GM04504 (cell line): ENCODE measurements at regions not wholly inside any gene's neighbourhood (a gene's known extent, or its start where the extent isn't known, plus 50 kb on each side); places are given as distances from the start of the nearest gene placed in this dataset.

Experiments used
- DNase-seq: peaks from one replicate; pipeline ENCODE4 v3.0.0-alpha.2; 2012; ENCODE audit warnings: low read depth

- DNase-seq, result no peak
Observed at GRCh38 chr17:69605571-69605970, 191.1 kb downstream of the MAP2K6 start.

- DNase-seq, result no peak
Observed at GRCh38 chr17:69606142-69606800, 191.8 kb downstream of the MAP2K6 start.

DNA sequence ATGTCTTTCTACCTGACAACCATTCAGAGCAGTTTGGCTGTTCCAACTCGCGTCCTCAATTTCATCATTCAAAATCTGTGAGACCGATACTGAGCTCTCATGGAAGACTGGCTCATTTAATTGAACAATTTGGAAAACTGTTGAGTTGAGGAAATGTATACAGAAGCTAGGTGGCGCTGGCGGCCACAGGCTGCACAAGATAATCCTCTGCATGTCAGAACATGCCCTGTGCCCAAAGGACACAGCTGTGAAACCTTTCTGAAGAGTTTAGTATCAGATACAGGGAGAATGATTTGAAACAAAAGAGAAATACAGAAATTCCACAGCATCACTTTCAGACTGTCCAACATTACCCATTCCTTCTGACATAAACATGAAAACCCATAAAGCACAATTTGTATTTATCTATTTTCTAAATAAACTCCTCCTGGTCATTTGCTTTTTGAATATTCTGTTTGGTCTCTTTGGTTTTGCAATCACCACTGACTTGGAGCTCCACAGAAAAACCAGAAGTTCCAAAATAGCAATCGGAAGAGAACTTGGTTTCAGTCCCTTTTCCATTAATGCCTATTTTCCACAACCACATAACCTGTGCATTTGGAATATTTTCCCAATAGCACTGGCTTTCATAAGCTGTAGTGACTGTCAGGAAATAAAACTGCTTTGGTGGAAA, 192.8 kb downstream of the MAP2K6 start:
- peak; percentile 61 for DNase-seq

DNA sequence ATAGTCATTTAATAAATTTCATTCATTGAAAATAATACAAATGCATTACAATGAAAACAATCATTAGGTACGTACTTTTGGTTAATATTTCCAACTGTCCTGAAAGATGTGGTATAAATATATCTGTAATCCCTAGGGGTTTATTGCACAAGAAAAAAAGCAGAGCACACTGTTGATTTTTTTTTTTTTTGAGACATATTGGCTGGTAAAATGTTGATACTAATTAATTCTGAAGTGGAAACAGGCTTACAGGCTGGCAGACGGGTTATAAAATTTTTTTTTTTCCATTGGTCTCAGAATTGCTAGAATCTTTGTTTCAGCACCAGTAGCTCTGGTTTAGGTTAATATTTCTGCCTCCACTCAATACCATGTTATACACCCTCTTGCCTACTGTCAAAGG, 193.6 kb downstream of the MAP2K6 start:
- no peak for DNase-seq

DNA sequence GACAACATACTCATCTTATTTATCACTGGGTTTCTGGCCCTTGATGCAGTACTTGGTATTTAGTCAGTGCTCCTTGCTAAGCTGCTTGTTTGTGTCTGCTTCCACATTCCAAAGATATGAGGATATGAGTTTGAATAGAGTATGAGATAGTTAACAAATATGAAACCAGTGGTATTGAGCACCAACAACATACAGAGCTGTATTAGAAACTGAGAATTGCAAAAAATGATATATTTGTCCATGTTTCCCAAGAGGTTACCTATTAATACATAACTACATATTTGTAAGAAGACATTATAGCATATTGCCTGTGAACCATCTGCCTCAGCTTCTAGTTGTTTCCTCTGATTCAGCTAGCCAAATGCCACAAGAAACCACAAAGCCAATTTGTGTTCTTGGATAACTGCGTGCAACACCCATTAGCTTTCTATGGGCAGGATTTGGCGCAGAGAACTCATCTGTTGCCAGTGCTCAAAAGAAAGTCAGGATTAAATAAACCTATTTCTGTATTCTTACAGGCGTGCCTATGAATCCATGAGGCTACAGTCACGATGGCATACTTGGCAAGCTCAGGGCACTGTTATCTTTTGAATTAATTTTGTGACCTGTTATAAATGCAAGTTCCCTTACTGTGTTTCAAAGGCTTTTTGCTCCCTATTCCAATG, 194.4 kb downstream of the MAP2K6 start:
- peak; percentile 89 for DNase-seq

GRCh38 chr17:69609473-69610305, 195.2 kb downstream of the MAP2K6 start:
- DNase-seq, result peak; percentile 22

GRCh38 chr17:69620363-69620762, 205.9 kb downstream of the MAP2K6 start:
- no peak for DNase-seq

DNA sequence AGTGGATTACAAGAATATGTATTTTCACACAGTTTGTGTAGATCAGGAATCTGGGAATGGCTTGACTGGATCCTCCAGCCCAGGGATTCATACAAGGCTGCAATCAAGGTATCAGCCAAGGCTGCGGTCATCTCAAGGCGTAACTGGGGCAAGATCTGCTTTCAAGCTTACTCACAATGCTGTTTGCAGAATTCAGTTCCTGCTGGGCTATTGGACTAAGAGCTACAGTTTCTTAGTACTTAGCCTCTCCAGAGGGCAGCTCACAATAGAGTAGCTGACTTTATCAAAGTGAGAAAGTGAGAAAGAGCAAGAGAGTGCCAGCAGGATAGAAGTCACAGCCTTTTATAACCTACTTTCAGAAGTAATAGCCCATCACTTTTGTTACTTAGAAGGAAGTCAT, 211.0 kb downstream of the MAP2K6 start:
- no peak for DNase-seq

GRCh38 chr17:69630056-69630635, 215.6 kb downstream of the MAP2K6 start:
- DNase-seq, result no peak

DNA sequence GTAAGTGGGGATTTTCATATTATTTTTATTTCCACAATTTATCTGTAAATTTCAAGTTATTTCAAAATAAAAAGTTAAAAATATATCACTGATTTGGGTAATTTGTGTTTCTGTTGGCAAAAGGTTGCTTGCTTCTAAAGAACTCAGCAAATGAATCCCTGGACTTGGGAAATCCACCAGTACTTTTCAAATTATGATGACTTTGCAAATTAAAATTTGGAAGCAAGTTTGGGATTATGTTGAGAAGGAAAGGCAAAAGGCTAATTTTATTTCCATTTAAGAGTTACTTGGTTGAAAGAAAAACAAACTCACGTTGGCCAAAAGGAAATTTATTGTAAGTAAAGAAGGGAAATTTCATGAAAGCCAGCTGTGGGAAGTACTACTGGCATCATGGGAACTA, 220.3 kb downstream of the MAP2K6 start:
- DNase-seq, result no peak

- peak; percentile 36 for DNase-seq
Observed at GRCh38 chr17:69637446-69638156, 223.1 kb downstream of the MAP2K6 start.

- DNase-seq, result no peak
Observed at GRCh38 chr17:69639096-69639495, 224.6 kb downstream of the MAP2K6 start.

GRCh38 chr17:69640073-69640472, 225.6 kb downstream of the MAP2K6 start:
- DNase-seq, result no peak

- no peak for DNase-seq
Observed at GRCh38 chr17:69643686-69644085, 229.2 kb downstream of the MAP2K6 start.

- no peak for DNase-seq
Observed at GRCh38 chr17:69646729-69647128, 232.2 kb downstream of the MAP2K6 start.

DNA sequence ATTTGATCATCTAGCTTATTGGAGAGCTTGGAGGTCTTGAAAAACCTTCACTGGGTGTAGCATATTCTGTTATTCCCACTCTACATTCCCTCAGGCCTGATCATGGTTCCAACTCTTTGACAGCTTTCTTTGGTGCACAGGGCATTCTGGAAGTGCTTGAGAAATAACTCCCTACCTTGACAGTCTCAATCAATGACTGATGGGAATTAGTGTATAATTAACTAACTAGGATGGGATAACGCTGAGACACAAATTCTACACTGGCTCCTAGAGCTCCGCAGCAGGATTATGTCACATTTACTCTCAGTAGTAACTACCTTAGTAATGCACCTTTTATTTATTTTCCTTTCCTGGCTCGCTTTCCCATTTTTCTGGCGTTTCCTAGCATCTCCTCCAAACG, 236.4 kb downstream of the MAP2K6 start:
- no peak for DNase-seq

DNA sequence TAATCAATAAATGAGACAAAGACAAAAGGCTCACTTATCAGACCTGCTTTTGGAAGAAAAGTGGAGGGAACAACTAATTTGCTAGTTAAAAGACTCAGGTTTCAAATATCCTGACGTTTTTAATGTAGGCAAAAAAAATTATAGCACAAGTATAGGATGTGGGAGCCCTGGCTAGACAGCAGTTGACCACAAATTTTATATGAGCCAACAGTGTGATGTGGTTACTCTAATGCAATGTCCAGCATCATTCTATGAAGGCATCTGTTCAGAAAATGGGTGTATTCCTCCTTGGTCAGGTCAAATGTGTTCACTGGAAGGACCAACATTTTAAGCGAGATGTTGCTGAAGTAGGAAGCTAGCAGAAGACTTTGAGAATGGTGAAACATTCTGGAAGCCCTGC, 237.4 kb downstream of the MAP2K6 start:
- no peak for DNase-seq

- DNase-seq, result peak; percentile 55
Observed at GRCh38 chr17:69654981-69655855, 240.7 kb downstream of the MAP2K6 start.

- DNase-seq, result no peak
Observed at GRCh38 chr17:69655902-69656301, 241.4 kb downstream of the MAP2K6 start.

GRCh38 chr17:69669441-69670178, 255.1 kb downstream of the MAP2K6 start:
- DNase-seq, result no peak
